HS-5 (cell line): ENCODE measurements at regions not wholly inside any gene's neighbourhood (a gene's known extent, or its start where the extent isn't known, plus 50 kb on each side); places are given as distances from the start of the nearest gene placed in this dataset.

Experiments used
- DNase-seq: peaks from one replicate; pipeline ENCODE4 v3.0.0-alpha.2; 2012; ENCODE audit warnings: low read depth

GRCh38 chr11:119906376-119906775 lies 177.4 kb upstream of the NECTIN1 start:
- no peak for DNase-seq

GRCh38 chr11:119905162-119905561 lies 176.2 kb upstream of the NECTIN1 start:
- no peak for DNase-seq

GRCh38 chr11:119904531-119905035 lies 175.6 kb upstream of the NECTIN1 start:
- DNase-seq: no peak

- DNase-seq: no peak
These were observed 174.8 kb upstream of the NECTIN1 start for GRCh38 chr11:119903821-119904220.

- DNase-seq: no peak
These were observed 174.4 kb upstream of the NECTIN1 start for GRCh38 chr11:119903389-119903788.

- no peak for DNase-seq
These were observed 173.7 kb upstream of the NECTIN1 start for GRCh38 chr11:119902656-119903231.

GRCh38 chr11:119901657-119902577 lies 172.9 kb upstream of the NECTIN1 start:
- DNase-seq: no peak

GRCh38 chr11:119899997-119900396 lies 171.0 kb upstream of the NECTIN1 start:
- DNase-seq: no peak

- DNase-seq: no peak
These were observed 168.6 kb upstream of the NECTIN1 start for GRCh38 chr11:119897576-119897975.

GRCh38 chr11:119897046-119897440 lies 168.0 kb upstream of the NECTIN1 start:
- DNase-seq: no peak

GRCh38 chr11:119896387-119897045 lies 167.5 kb upstream of the NECTIN1 start:
- no peak for DNase-seq

- no peak for DNase-seq
These were observed 167.0 kb upstream of the NECTIN1 start for GRCh38 chr11:119895981-119896380.

GRCh38 chr11:119894916-119895315 lies 165.9 kb upstream of the NECTIN1 start:
- DNase-seq: no peak

GRCh38 chr11:119892311-119892808 lies 163.4 kb upstream of the NECTIN1 start:
- no peak for DNase-seq

GRCh38 chr11:119891055-119891768 lies 162.2 kb upstream of the NECTIN1 start:
- DNase-seq: no peak

- no peak for DNase-seq
These were observed 161.5 kb upstream of the NECTIN1 start for GRCh38 chr11:119890466-119890865.

- DNase-seq: no peak
These were observed 160.8 kb upstream of the NECTIN1 start for GRCh38 chr11:119889728-119890280.

- DNase-seq: no peak
These were observed 160.1 kb upstream of the NECTIN1 start for GRCh38 chr11:119889111-119889510.

- no peak for DNase-seq
These were observed 159.1 kb upstream of the NECTIN1 start for GRCh38 chr11:119888119-119888518.

GRCh38 chr11:119886667-119887230 lies 157.7 kb upstream of the NECTIN1 start:
- no peak for DNase-seq

GRCh38 chr11:119885861-119886567 lies 157.0 kb upstream of the NECTIN1 start:
- no peak for DNase-seq
